Stimulated activated CD4-positive, alpha-beta T cell treated with anti-CD3 and anti-CD28 coated beads, Interleukin-1b, Interleukin-23, amount 100 ng/mL, for 48 hours (primary cell): ENCODE measurements at regions not wholly inside any gene's neighbourhood (a gene's known extent, or its start where the extent isn't known, plus 50 kb on each side); places are given as distances from the start of the nearest gene placed in this dataset.

Source experiments
- DNase-seq: peaks from one replicate; pipeline ENCODE4 v3.0.0-alpha.2; 2020

DNA sequence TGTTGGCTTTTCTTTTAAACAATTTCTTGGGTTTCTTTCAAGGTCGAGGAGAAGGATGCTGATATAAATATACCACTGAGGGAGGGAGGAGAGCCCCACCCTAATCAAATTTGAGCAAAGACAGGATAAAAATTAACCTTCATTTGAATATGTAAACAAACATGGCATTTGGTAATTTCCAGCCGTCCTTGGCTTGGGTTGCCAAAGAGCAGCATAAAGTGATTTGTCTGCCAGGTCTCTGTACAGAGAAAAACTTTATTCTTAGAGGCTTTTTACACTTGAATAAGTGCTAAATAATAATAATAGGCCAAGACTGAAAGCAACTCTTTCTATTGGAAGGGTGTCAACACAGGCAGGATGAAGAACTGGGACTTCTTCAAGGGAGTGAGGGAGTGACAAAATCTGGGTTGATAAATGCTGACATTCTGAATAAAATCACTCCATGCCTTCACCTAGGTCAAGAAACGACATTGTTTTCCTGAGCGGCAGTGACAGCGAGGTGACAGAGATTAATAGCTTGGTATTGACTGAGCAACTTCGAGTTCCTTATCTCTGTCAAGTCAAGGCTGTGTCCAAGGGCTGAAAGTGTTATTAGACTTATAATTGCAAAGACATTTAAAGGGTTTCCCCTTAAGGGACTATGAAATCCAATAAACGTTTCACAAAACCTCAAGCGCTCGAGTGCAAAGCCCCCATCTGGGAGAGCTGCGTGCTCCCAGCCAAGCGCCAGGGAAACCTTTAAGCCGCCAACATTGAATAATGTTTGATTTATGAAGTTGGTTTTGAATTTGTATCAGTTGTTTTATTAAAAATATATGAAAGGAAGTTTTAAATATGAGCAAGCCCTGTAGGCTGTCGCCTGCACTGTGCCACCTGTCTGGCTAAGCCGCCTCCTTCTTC, 269.5 kb upstream of the N4BP1 start:
- DNase-seq = no peak

DNA sequence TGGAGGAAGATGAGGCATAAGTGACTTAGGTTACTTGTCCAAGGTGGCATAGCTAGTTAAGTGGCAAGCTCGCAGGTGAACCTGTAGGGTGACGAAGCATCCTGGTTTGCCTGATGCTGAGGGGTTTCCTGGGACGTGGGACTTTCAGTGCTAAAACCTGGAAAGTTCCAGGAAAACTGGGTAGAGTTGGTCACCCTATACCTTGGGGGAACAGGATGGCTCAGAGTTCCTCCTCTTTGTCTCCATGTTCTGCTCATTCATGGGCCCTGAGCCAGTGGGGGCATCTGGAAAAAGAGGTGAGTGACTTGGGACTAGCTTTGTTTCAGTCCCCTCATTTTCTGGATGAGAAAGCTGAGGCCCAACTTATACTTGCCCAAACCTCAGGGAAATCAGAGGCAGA, 268.0 kb upstream of the N4BP1 start:
- DNase-seq = no peak

DNA sequence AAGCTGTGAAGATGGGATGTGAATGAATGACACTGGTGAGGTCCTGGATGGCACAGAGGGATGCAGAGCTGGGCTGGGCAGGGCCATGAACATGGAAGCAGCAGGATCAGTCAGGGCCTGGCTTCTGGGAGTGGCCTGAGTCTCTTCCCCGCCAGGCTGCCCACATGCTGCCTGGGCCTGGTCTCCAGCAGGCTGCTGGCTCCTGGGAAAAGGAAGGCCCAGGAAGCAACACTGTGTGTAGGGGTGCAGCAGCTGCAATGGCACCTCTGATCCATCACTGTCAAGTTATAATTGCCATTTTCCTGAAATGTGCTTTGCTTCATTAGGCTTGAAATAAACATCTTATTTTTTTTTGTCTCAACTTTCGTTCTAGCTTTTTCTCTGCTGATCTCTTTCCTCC, 260.2 kb upstream of the N4BP1 start:
- DNase-seq = no peak

DNA sequence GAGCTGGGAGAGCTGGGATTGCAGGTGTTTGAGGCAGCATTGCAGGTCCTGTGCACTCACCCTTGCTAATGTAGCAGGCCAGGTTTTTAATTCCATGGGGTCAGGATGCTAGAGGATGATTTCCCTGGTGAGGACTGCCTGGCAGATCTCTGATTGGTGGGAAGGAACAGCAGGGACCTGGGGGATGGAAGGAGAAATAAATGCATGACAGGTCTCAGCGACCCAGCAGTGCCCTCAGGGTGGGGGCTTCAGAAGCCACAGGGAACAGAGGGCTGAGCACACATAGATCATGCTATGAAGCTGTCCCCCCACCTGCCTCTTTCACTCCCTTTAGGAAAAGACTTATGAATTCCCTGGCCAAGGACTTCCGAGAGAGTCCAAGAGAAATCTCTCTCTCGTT, 255.5 kb upstream of the N4BP1 start:
- DNase-seq = no peak

DNA sequence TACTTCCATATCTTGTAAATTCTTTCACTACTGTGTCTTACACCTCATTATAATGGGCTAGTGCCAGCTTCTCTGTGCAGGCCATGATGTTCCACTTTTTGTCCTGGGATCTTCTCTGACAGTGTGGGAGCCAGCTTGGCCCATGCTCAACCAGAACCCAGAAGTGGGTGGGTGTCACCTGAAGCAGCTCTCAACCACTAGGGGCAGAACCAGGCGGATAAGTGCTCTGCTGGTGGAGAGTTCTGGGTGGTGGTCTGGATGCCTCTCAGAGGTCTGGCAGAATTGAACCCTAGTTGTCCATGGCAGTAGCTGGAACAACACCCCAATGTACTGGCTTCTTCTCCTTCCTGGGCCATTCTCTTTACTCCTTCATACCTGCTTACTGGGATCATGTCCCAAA, 254.1 kb upstream of the N4BP1 start:
- no peak for DNase-seq

DNA sequence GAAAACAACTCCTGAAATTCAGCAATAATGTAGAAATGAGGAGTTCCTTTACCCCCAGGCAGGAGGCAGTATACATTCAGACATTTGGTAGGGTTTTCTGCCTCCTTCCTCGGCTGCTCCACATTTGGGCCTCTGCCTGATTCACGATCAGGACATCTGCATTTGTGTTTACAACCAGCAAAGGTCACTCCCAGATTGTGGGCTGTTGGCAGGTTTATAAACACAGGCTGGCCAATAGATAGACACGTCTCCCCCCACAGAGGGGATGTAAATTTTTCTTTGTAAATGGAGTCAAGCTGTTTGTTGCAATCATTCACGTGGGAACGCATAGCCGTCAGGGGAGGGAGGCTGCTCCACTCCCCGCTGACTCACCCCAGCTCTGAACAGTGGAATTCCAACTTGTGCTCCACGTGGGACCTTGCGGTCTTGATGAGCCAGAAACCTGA, 252.1 kb upstream of the N4BP1 start:
- DNase-seq = no peak

DNA sequence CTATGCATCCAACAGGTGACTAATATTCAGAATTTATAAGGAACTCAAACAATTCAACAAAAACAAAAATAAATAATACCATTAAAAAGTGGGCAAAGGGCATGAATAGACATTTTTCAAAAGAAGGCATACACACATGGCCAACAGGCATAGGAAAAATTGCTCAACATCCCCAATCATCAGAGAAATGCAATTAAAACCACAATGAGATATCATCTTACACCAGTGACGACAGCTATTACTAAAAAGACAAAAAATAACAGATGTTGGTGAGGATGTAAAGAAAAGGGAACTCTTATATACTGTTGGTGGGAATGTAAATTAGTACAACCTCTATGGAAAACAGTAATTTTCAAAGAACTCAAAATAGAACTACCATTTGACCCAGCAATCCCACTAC, 250.4 kb upstream of the N4BP1 start:
- no peak for DNase-seq

DNA sequence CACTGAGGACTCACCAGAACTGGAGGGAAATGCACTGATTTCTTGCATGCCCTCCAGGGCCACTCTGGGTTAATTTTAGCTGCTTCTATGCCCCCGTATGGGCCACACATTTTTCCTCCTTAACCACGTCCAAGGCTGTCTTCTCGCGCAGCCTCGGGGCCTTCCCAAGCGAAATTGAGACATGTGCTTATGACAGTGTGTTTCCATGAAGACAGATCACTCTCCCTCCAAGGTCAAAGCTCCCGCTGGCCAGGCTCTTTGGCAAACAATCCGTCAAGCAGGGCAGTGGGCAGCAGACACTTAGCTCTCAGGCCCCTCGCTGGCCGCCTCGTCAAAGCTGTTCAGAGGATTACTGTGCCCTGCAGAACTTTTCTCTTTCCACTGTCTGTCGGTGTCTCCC, 243.0 kb upstream of the N4BP1 start:
- DNase-seq = no peak

DNA sequence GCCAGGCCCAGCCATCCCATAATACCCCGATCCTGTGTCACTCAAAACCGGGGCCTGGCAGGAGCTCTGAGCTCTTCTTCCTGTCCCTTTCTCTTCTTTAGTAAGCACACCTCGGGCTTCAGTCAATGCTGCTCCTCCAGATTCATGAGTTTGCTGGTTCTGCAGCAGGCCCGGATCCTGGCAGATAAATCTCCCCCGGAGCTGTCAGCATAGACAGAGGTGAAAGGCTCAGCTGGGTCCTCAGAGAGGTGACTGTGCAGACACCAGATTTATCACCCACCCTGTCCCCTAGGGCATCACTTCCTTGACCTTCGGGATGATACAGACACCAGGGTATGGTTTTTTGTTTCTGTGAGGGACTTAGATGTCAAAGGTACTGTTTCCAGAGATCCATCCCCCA, 242.5 kb upstream of the N4BP1 start:
- no peak for DNase-seq

DNA sequence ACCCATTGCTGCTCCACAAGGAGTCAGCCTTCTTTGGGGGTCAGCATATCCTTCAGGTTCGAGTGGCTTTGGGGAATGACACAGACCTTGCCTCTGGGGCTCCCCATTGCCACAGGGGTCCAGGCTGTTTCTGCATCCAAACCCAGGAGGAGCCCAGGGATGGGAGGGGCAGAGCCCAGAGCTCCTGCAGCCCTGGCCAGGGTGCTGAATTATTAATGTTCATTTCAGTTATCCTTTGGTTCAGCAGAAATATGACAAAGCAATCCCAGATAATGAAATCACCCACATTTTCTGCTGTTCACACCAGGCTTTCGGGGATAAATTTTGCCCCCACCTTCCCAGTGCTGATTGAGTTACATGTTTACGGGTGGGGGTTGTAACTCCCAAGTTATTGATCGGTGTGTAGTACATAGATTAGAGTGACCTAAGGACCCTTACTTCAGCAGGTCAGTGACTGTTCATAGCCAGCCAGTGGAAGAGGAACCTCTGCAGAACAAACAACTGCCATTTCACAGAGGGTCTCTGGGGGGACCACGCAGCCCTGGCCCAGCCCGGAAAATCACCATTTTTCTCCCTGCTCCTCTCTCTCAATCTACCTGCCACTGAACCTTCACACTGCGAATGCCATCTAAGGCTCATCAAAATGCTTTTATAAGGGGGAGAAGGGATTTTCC, 240.3 kb upstream of the N4BP1 start:
- no peak for DNase-seq

DNA sequence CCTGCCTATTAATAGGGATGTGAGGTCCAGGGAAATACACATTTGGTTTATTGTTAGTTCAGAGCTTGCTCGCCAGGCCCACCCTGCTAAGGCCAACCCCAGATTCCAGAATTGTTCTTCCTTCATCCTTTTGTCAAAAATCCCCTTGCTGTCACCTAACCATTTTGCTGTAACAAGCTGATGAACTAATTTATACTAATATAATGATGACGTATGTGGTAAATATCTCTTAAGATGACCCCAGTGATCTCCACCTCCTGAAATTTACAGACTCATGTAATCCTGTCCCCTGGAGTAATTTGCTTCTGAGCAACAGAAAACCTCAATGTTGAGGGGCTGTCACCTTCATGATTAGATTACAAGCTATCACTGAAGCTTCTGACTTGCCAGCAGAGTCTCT, 236.3 kb upstream of the N4BP1 start:
- no peak for DNase-seq

DNA sequence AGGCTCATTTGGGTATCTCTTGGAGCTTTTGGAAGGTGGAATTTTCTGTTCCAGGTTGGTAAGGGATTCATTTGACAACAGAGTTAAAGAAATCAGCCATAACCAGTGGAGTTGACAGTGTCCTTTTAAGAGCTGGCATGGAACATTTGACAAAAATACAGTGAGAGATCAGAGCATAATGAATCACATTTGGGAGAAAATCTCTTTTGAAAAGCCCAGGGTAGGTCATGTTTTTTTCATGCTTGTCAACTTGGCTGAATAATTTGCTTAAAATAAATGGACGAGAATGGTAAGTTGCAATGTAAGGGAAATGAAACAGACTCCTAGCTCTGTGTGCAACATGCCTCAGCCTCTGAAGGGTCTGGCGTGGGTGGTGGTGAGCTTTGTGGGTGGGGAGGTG, 235.3 kb upstream of the N4BP1 start:
- no peak for DNase-seq

DNA sequence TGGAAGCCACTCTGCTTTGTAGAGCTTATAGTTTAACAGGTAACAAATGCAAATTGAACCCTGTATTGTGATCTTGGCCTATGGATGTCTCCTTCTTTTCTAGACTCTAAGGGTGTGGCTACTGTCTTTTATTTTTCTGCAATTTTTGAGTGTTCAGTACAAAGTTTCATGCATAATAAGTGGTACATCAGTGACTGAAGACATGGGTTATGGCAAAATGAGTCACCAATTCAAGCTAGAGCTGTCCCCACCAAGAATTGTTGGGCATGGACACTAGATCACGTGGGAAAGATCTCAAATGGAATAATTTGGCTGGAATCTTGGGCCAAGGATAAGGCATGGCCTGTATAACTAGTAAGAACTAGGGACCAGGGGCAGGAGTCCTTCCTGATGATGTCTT, 228.4 kb upstream of the N4BP1 start:
- DNase-seq = no peak

DNA sequence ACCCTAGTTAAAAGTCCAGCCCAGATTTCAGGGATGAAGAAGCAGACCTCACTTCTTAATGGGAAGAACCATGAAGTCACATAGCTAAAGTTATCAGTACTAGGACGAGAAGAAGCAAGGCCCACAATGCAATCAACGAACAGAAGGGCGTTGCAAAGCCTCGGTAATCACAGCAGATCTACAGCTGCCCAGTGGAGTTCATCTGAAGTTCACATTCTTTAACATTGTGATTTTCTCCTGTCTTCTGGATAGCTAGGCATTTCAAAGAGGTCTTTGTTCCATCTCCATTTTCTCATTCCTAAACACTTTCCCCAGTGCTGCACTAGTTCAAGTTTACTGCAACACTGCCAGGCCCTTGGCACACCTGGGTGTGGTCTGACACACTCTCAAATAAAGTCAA, 226.7 kb upstream of the N4BP1 start:
- no peak for DNase-seq

DNA sequence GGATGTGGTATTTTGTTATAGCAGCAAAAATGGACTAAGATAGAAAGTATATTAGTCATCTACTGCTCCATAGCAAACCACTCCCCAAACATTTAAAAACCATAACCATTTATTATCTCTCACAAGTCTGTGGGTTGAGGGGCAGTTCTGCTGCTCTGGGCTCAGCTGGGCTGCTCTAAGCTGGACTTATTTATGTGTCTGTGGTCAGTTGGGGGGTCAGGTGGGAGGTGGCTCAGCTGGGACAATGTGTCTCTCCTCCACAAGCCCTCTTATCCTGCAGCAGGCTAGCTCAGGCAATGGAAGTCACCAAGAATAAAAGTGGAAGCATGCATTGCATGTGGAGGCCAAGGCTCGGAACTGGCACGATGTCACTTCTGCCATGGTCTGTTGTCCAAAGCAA, 226.1 kb upstream of the N4BP1 start:
- DNase-seq = no peak

DNA sequence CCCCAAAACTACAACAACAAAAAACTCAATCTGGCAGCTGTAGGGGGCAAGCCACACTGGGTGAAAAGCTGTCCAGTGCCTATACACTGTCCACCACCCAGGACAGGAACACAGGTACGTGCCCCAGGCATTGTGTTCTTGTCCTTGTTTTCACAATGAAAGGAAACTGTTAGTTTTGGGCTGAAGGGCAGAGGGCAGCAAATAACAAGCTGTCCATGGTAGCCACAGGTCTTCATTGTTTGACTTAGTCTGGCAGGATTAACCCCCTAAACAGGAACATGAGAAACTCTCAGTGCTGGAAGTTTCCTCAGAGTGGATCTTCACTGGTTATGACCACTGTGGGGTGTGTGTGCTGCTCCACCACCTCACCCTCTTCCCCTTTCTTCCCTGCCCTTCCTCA, 224.6 kb upstream of the N4BP1 start:
- DNase-seq = no peak

DNA sequence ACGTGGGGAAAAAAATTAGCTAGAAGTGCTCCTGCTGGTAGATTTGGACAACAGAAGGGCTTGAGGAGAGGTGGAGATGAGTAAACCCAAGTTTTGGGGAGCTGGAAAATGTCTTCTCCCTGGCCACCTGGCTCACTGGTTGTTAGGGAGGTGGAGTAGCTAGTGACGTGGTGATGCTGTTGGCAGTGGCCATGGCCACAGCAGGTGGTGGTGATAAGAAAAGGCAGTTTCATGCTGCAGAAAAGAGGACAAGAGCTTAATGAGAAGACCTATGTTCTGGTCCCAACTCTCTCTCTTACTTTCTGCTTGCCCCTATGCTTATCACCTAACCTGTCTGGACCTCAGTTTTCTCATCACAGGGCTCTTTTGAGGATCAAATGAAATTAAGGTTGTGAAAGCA, 223.5 kb upstream of the N4BP1 start:
- DNase-seq = no peak

DNA sequence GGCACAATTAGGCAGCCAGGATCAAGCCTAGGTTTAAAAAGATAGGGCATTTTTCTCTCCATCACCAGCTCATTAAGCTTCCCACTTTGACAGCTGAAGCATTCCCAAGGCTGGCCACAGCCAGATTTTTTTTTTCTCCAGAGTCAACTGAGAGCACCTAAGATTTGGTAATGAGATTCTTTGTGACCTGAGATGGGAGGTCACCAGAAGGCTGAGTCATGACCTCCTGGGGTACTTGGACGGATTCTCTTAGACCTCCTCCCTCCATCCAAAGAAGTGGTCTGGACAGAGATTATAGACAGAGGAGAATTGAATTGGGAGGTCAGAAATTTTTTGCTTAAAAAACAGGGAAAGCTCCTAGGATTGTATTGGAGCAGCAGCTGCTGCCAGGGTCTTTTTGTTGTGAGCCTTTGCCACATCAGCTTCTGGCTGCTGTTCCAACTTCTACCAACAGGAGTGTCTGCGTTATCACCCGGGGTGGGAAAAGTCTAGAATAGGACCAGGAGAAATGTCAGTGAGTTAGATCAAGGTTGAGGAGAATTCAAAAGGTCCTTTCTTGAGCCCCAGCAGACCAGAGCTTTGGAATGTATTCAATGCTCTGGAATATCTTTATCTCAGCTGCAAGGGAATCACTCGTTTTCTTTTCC, 221.2 kb upstream of the N4BP1 start:
- no peak for DNase-seq

DNA sequence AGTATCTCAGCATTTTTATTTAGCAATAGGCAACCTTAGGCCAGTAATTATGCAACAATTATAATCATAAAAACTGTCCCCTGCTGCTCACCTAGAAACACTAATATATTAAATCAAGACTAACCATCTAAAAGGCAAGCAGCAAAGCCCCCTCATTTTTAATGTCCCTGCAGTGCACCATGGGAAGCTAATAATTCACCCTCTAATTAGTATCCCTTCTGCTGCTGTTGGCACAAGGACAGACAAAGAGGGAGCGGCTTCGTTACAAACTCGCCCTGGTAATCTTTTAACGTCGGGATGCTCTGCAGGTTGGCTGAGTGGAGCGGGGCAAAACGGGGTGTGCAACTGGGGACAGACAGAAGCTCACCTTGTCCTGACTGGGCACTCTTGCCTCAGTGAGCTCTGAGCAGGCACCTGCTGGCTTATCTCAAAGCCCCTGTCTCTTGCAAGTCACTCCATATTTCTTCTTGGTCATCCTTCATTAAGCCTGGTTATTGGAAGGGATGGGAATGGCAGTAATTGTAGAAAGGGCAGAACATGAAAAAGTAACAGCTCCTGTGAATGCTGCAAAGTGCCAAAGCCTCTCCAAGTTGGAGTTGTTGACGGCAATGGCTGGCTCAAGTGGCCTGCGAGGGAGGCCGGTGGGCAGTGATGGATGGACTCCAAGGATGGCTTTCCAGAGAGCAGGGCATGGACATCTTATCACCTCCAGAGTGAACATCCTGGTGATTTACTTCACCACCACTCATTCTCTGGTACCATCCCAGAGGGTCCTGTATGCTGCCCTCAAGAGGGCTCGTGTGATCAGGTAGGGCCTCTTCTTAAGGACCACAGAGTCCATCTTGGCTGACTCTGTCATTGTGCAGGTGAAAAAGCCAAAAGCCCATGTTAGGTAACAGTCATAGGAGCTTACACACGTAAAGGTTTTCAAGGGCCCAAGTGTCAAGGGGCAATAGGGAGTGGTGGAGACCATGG, 219.6 kb upstream of the N4BP1 start:
- DNase-seq = no peak

DNA sequence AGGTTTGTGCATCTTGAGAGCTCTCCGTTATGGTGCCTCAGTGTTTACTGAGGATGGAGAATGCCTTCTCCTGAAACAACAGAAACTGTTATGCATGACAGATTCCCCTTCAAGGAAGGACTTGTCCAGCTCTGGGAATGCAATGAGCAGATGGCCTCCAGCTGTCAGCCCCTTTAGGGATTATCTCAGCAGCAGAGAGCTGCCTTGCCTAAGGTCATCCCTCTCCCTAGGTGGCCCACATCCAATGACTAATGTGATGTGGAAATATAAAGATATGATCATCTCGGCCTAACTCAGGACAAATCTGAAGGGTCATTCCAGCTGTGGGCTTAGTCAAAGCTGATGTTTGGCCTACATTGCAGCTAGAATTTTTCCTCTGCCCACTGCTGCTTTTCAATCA, 214.3 kb upstream of the N4BP1 start:
- no peak for DNase-seq

DNA sequence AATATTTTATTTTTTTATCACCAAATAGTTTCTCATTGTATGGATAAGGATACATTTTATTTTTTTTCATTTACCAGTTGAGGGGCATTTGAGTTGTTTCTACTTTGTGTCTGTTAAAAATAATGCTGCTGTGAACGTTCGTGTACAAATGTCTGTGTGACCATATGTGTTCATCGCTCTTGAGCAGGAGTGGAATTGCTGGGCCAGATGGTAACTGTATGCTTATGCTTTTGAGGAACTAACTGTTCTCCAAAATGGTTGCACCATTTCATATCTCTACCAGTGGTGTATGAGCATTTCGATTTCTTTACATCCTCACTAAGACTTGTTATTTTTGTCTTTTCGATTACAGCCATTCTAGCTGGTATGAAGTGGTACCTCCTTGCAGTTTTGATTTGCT, 212.5 kb upstream of the N4BP1 start:
- no peak for DNase-seq

DNA sequence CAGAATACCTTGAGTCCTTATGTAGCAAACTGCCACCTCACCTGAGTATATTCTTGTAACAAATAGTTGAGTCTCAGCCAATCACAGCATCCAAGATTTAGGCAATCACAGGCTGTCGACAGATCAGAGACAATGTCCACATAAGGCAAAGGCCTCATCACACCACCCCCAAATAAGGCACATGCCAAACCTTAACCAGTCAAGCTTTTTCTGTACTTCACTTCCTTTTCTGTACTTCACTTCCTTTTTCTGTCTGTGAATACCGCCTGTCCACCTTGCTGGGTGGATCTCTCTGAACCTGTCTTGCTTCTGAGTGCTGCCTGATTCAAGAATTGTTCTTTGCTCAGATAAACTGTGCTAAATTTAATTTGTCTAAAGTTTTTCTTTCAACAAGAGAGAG, 210.4 kb upstream of the N4BP1 start:
- DNase-seq = no peak

DNA sequence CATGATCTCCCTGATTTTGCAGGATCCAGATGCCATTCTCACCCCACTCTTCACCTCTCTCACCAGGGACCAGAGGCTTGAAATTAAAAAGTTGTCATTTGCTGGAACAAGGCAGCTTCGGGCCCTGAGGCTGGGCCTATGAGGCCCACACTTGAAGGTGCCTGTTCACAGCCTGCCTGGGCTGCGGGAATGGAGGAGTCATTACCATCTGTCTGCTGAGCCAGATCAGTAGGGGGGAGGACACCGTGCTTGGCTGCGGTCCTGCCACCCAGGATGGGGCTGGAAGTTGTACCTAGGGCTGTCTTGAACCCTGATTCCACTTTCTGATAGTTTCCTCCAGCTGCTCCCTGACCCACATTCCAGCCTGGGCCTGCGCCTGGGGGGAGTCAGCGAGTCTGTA, 208.3 kb upstream of the N4BP1 start:
- DNase-seq = no peak
